ENCODE measurements at regions not wholly inside any gene's neighbourhood (a gene's known extent, or its start where the extent isn't known, plus 50 kb on each side); places are given as distances from the start of the nearest gene placed in this dataset.
"Not testable (repeated sequence)": the region's sequence is repeated elsewhere in the genome, so short reads cannot be mapped to it uniquely, and the experiment has no call there.

DNA sequence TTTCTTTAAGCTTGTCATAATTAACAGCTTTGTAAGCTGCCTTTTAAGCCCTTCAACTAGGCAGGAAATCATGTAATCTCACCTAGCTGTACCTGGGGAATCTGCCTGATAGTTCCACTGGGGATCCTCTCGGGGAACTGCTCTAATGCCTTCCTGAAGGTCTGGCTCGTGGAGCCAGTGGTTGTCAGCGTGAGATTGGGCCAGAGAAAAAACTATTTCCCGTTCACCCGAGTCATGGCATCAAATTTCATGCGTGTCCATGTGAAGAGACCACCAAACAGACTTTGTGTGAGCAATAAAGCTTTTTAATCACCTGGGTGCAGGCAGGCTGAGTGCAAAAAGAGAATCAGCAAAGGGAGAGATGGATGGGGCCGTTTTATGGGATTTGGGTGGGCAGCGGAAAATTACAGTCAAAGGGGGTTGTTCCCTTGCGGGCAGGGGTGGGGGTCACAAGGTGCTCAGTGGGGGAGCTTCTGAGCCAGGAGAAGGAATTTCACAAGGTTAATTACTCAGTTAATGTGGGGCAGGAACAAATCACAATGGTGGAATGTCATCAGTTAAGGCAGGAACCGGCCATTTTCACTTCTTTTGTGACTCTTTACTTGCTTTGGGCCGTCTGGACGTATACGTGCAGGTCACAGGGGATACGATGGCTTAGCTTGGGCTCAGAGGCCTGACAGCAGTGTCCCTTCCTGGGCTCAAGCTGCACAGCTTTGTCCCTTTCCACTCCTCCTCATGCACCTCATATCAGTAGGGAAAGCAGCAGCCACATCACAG lies 170.7 kb downstream of the UNC5CL start:
- not testable (repeated sequence) for TF ChIP-seq POLR2A (IDR thresholded peaks at IDR 0.05)
- TF ChIP-seq, protein P1, sequence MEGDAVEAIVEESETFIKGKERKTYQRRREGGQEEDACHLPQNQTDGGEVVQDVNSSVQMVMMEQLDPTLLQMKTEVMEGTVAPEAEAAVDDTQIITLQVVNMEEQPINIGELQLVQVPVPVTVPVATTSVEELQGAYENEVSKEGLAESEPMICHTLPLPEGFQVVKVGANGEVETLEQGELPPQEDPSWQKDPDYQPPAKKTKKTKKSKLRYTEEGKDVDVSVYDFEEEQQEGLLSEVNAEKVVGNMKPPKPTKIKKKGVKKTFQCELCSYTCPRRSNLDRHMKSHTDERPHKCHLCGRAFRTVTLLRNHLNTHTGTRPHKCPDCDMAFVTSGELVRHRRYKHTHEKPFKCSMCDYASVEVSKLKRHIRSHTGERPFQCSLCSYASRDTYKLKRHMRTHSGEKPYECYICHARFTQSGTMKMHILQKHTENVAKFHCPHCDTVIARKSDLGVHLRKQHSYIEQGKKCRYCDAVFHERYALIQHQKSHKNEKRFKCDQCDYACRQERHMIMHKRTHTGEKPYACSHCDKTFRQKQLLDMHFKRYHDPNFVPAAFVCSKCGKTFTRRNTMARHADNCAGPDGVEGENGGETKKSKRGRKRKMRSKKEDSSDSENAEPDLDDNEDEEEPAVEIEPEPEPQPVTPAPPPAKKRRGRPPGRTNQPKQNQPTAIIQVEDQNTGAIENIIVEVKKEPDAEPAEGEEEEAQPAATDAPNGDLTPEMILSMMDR (IDR thresholded peaks at IDR 0.05 in 4 of 5, conservative IDR thresholded peaks at IDR 0.05 in 1 of 5), result not testable (repeated sequence)
